ENCODE measurements at regions not wholly inside any gene's neighbourhood (a gene's known extent, or its start where the extent isn't known, plus 50 kb on each side); places are given as distances from the start of the nearest gene placed in this dataset.

GRCh38 chr3:134086616-134087015 is 56.9 kb upstream of the SLCO2A1 start:
- TF ChIP-seq CTCF (IDR thresholded peaks at IDR 0.05): no peak
- TF ChIP-seq POLR2AphosphoS5 (IDR thresholded peaks at IDR 0.05): no peak
- TF ChIP-seq POLR2A (IDR thresholded peaks at IDR 0.05): no peak
- TF ChIP-seq EP300 (IDR thresholded peaks at IDR 0.05): no peak

Measured in stomach (tissue), 4 donors.